NCI-H82 treated with DMSO at 0.1 percent for 48 hours (cell line): ENCODE measurements at regions not wholly inside any gene's neighbourhood (a gene's known extent, or its start where the extent isn't known, plus 50 kb on each side); places are given as distances from the start of the nearest gene placed in this dataset.

Source experiments
- DNase-seq: peaks from one replicate; lab custom pipeline; 2025; ENCODE audit not compliant: unreplicated experiment; lab: John Stamatoyannopoulos, UW

GRCh38 chr10:54866666-54867065, 65.6 kb upstream of the PCDH15 start:
- no peak for DNase-seq

GRCh38 chr10:54854843-54855242, 53.8 kb upstream of the PCDH15 start:
- no peak for DNase-seq

- no peak for DNase-seq
Measured at GRCh38 chr10:54854389-54854788, 53.4 kb upstream of the PCDH15 start.

GRCh38 chr10:54853883-54854282, 52.9 kb upstream of the PCDH15 start:
- no peak for DNase-seq
